AG09309 (cell line): ENCODE measurements at regions not wholly inside any gene's neighbourhood (a gene's known extent, or its start where the extent isn't known, plus 50 kb on each side); places are given as distances from the start of the nearest gene placed in this dataset.

Source experiments
- DNase-seq: peaks from one replicate; pipeline ENCODE4 v3.0.0-alpha.2; 2010; ENCODE audit warnings: low read depth
- H3K4me3 ChIP-seq: 2 replicates; pipeline ENCODE4 v1.5.1; 2011; ENCODE audit warnings: mild to moderate bottlenecking, low read depth, low read length, moderate library complexity; ENCODE audit not compliant: control insufficient read depth
- CTCF ChIP-seq: IDR thresholded peaks from 2 replicates; pipeline ENCODE4 v1.5.1; 2011; ENCODE audit warnings: mild to moderate bottlenecking, low read depth, low read length, inconsistent platforms; ENCODE audit not compliant: insufficient read depth, control insufficient read depth; ENCODE audit errors: missing control alignments

- no peak for DNase-seq
- TF ChIP-seq CTCF = no peak
Observed at GRCh38 chr11:37612146-37612545, 1014.1 kb upstream of the RAG2 start.

GRCh38 chr11:37605229-37605628, 1007.2 kb upstream of the RAG2 start:
- no peak overlapping the region for H3K4me3 ChIP-seq
- no peak for TF ChIP-seq CTCF
- DNase-seq = no peak

More at GRCh38 chr11:37612146-37612545, 1014.1 kb upstream of the RAG2 start:
- H3K4me3 ChIP-seq = no peak overlapping the region

GRCh38 chr11:37598381-37598780, 1000.3 kb upstream of the RAG2 start:
- no peak overlapping the region for H3K4me3 ChIP-seq
- TF ChIP-seq CTCF = no peak
- DNase-seq = no peak

GRCh38 chr11:37597776-37598175, 999.7 kb upstream of the RAG2 start:
- DNase-seq = no peak
- no peak for TF ChIP-seq CTCF
- H3K4me3 ChIP-seq = no peak overlapping the region

- no peak for DNase-seq
- no peak overlapping the region for H3K4me3 ChIP-seq
- no peak for TF ChIP-seq CTCF
Observed at GRCh38 chr11:37595845-37596244, 997.8 kb upstream of the RAG2 start.

GRCh38 chr11:37574361-37574760, 976.3 kb upstream of the RAG2 start:
- no peak for DNase-seq
- no peak for TF ChIP-seq CTCF

More at GRCh38 chr11:37574361-37574760, 976.3 kb upstream of the RAG2 start:
- H3K4me3 ChIP-seq = no peak overlapping the region
